ENCODE measurements at regions not wholly inside any gene's neighbourhood (a gene's known extent, or its start where the extent isn't known, plus 50 kb on each side); places are given as distances from the start of the nearest gene placed in this dataset.

GRCh38 chr2:19549821-19550220 is 191.4 kb upstream of the OSR1 start:
- TF ChIP-seq, protein P1, sequence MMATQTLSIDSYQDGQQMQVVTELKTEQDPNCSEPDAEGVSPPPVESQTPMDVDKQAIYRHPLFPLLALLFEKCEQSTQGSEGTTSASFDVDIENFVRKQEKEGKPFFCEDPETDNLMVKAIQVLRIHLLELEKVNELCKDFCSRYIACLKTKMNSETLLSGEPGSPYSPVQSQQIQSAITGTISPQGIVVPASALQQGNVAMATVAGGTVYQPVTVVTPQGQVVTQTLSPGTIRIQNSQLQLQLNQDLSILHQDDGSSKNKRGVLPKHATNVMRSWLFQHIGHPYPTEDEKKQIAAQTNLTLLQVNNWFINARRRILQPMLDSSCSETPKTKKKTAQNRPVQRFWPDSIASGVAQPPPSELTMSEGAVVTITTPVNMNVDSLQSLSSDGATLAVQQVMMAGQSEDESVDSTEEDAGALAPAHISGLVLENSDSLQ (IDR thresholded peaks at IDR 0.05) = no peak
- TF ChIP-seq L3MBTL2 (conservative IDR thresholded peaks at IDR 0.05) (no peak), FOXK2 (IDR thresholded peaks at IDR 0.05) (no peak), SP1 (IDR thresholded peaks at IDR 0.05) (no peak), FOXA1 (IDR thresholded peaks at IDR 0.05) (no peak), FOXM1 (IDR thresholded peaks at IDR 0.05; ENCODE audit: borderline replicate concordance) (no peak), ZNF384 (IDR thresholded peaks at IDR 0.05) (no peak), NFRKB (IDR thresholded peaks at IDR 0.05) (no peak), ELF4 (IDR thresholded peaks at IDR 0.05) (no peak), LEF1 (IDR thresholded peaks at IDR 0.05; ENCODE audit: borderline replicate concordance) (no peak), SUZ12 (IDR thresholded peaks at IDR 0.05) (no peak)
